ENCODE measurements at regions not wholly inside any gene's neighbourhood (a gene's known extent, or its start where the extent isn't known, plus 50 kb on each side); places are given as distances from the start of the nearest gene placed in this dataset.
"Not testable (repeated sequence)": the region's sequence is repeated elsewhere in the genome, so short reads cannot be mapped to it uniquely, and the experiment has no call there.

DNA sequence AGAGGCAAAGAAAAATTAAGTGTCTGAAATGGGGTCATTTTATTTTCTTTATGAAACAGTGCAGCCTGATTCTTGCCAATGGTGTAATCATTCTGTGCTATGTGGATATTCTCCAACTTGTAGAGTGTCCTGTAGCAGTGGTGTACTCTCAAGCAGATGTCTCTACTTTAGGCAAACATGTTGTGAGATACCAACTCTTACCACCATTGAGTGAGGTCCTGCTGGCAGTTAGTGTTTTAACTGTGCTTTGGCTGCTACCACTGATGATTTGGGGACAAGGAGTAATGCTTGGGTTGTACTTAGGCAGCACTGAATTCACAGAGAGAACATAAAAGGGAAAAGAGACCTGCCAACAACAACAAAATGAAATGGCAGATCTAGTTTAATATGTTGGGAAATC, 122.5 kb downstream of the APIP start:
- no peak for DNase-seq

DNA sequence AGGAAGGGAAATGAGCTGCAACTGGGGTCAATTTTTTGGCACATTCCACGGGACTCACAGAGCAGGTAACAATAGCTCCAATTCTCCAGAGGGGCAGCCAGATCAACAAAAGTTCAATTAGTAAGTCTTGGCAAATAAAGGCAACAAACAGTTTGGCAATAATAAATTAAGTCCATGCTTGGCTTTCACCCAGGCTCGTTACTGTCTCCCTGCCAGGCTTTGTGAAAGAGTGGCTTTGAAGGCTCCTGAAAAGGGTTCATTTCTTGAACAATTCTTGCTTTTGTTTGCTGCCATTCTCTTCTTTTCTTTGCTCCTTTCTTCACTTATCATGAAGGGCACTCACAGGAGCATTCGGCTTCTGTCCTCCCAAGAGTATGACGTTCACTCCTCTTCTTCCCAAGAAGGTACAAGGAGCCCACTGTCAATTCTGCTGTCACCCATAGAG, 123.3 kb downstream of the APIP start:
- DNase-seq, result no peak

DNA sequence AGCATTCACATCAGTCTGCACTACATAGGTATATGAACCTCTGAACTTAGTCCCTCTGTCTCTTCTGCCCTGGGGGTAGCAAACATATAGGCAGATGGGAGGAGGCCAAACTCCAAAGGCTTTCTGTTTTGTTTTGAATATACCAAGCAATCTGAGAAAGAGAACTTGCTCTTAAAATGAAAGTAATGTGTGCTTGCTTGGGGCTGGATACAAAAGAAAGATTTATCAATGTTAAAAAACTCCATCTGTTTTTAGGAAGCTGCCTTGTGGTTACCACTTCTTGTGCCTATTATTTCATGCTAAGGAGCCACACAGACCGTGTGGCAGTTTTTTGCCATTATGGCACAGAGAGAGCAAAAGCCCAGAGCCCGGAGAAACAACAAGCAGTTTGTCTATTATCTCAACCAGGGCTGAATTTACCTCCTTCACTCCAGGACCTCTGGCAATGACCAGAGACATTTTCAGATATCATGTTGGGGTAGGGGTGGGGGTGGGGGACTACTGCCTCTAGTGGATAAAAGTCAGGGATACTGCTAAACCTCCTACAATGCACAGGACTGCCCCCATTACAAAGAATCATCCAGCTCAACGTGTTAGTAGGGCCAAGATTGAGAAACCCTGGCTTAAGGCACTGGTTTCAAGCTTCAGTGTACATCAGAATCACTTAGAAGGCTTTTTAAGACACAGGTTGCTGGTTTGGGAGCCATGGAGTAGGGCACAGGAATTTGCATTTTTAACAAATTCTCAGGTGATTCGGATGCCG, 124.2 kb downstream of the APIP start:
- no peak for DNase-seq

DNA sequence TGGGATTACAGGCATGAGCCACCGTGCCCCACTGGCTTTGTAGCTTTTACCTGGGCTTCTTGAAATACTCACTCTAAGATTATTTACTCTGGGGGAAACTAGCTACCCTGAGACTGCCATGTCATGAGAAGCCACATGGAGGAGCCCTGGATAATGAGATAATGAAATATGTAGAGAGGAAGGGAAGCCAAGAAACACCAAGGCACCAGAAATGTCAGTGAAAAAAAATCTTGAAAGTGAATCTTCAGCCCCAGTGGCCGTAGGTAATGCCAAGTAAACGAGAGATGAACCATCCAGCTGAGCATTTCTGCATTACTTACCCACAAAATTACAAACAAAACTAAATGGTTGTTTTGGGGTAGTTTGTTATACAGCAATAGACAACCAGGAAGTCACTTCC, 125.6 kb downstream of the APIP start:
- DNase-seq, result peak; percentile 1

DNA sequence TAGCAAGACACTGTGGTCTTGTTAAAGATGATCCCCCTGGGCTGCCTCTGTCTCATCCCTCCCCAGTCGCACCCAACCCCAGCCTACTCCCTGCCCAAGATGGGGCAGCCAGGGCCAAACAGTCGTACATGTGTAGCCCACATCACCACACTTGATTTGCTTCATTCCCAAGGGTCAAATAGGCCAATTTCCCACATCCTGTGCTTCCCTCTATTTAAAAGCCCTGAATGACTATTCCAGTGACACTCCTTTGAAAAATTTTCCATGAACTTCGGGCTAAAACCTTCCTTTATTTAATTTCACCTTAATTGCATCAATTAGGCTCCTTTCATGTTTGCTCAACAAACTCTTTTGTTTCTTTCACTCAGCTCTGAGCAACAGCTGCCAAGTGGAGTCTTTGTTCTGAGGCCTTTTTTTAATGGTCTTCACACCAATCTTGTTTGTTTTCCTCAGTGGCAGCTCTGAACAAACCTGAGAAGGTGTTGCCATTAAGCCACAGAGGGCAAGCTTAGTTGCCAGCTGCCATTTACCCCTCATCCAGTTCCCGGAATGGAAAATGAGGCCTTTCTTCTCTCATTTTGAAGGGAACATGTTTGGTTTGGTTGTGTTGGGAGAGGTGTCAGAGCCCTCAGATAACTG, 126.9 kb downstream of the APIP start:
- DNase-seq, result no peak

DNA sequence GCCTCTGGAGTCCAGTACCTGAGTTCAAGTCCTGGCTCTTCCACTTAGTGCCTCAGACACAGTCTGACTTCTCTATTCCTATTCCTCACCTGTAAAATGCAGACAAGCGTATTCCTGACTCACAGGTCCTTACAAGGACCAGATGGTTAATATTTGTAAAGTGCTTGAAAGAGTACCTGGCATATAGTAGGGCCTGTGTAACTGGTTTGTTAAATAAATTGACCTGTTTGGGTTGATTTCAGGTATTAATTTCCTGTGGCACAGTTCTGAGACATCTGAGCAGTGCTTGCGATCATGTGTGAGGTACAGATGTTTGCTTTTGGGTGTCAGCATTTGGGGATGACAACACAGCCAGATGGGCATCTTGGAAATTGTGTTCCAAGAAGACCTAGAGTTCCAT, 127.5 kb downstream of the APIP start:
- no peak for DNase-seq

DNA sequence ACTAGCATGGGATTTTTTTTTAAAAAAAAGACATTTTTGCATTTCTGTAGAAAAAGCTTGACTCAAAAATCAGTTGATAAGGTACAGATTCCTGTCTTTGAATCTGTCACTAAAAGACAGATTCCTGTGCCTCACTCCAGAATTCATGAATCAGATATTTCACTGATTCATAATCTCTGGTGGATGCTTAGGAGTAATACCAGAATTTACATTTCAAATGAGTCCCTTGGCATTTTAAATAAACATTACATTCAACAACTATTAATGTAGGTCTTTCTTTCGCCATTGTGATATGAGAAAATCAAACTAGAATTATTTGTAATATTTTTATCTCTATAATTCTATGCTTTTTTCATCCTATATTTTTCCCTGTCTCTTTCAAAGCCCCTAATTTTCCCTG, 128.3 kb downstream of the APIP start:
- DNase-seq, result no peak

DNA sequence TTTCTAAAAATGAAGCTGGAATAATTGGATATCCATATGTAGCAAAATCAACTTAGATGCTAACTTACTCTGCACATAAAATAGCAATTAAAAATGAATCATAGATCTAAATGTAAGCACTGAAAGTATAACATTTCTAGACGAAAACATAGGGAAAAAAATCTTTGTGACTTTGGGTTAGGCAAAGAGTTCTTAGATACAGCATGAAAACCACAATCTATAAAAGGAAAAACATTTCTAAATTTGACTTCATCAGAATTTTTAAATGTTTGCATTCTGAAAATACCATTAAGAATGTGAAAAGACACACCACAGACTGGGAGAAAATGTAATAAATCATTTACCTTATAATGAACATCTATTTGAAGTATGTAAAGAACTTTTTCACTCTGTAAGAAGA, 128.8 kb downstream of the APIP start:
- DNase-seq, result no peak

DNA sequence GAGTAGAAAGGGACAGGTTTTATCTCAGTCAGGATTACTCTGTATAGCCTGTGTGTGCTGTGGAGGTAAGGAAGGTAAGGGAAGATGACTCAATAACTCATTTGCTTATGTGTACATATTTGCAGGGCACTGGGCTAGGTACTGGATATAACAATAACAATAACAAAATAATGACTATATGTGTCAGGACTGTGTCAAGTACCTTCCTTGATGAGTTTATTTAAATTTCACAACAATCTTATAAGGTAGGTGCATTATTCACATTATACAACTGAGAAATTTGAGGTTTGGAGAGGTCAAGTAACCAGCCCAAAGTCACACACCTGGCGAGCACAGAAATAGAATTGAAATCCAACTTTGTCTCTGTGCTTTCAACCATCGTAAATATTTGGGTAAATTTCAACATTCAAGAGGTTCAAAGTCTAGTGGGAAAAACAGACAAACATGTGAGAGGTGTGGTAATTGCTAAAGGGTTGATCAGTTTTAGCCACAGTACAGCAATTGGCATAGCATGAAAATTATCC, 131.8 kb downstream of the APIP start:
- no peak for DNase-seq

DNA sequence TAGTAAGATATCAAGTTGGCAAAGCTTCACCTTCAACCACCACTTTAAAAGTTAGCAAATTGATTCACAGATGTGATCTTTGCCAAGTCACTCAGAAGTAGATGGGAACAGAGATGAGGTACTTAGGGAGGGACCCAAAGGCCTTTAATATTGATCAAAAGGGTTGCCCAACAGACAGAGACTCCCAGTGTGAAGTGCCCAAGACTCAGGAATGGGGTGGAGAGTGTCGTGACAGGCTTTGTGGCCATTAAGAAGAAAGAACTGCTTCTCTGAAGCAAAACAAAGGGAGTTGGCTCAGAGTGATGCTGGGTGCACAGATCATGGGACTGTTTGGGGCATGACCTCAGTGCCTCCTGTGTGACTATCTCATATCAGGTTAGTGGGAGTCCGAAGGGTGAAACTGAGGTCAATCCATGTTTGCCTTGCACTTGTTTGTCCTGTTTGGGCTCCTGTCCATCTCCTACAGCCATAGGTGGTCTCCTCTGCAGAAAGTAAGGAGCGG, 132.3 kb downstream of the APIP start:
- DNase-seq, result no peak

DNA sequence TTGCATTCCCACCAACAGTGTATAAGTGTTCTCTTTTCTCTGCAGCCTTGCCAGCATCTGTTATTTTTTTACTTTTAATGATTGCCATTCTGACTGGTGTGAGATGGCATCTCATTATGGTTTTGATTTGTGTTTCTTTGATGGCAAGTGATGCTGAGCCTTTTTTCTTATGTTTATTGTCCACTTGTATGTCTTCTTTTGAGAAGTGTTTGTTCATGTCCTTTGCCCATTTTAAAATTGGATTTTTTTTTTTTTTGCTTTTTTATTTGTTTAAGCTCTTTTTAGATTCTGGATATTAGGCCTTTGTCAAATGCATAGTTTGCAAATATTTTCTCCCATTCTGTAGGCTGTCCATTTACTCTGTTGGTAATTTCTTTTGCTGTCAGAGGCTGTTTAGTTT, 134.4 kb downstream of the APIP start:
- DNase-seq, result not testable (repeated sequence)

DNA sequence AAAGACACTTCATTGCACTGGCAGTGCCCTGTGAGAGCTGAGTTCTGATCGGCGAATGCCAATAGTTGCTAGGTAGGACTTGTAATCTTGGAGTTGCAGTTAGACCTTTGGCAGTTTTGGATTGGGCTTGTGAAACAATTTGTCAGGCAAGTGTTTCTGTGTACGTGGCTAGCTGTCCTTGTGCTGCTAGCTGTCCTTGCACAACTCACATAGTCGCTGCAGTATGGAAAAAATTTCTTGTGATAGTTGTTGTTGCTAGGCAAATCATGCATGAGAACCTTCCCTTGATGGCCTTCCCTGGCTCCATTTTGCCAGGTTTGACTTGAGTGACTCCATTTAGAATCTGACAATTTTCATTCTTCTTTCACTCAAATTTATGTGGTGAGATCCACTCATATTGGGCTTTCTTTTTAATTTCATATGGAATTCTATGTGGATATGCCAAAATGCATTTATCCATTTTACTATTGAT, 140.7 kb downstream of the APIP start:
- DNase-seq, result no peak

DNA sequence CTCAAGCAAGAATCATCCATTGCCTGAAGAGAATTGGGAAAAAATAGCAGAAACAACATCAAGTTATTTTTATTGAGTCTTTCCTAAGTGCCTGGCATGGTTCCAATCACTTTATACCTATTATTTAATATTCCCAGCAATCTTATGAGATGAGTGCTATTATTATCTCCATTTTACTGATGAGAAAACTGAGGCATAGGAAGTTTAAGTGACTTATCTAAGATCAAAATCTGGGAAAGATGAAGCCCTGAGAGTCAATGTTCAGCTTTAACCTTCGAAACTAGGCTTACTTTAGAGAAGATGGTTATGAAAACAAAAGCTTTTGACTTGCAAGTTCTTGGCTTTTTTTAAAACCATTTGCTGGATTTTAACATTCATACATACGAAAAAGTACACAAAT, 141.6 kb downstream of the APIP start:
- DNase-seq, result no peak

DNA sequence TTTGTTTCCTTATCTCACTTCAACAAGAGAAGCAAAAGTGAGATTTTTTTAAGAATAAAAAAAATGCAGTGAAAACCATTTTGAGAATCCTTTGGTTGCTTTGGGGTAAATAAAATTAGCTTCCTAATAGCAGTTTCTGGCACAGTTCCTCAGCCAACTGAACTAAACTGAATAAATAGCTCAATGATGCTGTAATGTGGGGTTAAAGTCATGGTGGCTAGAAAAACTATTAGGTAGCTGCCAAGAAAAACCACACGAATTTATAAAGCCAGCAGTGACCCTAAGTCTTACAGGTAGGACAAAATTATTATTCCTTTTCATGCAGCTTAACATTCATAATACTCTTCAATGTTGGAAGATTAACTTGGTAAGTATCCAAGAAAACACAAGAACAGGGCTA, 142.4 kb downstream of the APIP start:
- DNase-seq, result no peak

DNA sequence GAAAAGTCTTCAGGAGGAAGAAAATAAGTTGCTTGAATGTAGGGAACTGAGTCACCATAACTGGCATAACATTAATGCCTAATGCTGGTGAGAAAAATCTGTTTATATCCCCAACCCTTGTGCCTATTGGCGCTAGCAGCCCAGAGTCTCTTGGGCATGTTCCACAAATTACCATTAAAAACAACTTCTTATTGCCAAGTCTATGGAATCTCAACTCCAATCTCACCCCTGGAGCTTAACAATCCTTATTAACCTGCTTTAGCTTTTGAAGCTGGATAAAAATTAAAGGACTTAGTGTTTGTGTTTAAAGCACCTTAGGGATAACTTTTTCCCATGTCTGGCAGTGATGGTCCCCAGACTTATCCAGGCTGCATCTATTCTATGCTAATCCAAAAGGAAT, 143.0 kb downstream of the APIP start:
- DNase-seq, result no peak

DNA sequence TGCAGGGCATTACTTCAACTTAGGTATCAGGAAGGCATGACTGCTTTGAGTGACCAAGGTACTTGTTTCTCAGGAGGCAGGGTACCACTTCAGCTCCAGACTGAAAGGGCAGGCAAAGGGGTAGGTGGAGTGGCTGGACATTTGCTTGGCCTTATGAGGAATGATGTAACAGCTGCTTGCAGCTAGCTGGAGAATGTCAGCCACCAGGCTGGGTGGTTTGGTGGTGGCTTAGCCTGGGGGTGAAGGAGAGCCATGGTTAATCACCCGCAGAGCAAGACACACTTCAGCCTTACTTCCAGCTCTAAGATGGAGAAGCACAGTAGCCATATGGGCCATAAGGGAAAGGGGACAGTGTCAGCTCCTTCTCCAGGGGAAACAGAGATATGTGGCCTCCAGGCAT, 146.1 kb downstream of the APIP start:
- no peak for DNase-seq

DNA sequence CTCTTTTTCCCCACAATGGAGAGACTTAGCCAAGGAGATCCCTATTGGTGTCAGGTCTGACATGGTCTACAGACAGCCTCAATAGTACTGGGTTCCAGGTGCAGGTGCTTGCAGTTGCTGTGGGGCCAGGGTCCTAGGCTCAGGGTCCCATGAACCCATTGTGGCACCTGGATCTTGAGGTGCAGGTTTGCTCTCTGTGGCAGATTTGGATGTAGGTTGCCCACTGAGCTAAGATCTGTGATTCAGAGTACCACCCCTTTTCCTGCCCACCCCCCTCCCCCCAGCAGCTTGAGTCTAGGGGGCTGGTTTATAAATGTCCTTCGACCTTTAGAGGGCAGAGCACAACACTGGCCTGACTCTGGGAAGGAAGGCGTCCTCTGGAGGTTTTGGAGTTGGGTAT, 147.0 kb downstream of the APIP start:
- DNase-seq, result no peak

DNA sequence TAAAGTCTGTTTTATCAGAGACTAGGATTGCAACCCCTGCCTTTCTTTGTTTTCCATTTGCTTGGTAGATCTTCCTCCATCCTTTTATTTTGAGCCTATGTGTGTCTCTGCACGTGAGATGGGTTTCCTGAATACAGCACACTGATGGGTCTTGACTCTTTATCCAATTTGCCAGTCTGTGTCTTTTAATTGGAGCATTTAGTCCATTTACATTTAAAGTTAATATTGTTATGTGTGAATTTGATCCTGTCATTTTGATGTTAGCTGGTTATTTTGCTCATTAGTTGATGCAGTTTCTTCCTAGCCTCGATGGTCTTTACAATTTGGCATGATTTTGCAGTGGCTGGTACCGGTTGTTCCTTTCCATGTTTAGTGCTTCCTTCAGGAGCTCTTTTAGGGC, 141.7 kb downstream of the EHF start:
- DNase-seq, result not testable (repeated sequence)

DNA sequence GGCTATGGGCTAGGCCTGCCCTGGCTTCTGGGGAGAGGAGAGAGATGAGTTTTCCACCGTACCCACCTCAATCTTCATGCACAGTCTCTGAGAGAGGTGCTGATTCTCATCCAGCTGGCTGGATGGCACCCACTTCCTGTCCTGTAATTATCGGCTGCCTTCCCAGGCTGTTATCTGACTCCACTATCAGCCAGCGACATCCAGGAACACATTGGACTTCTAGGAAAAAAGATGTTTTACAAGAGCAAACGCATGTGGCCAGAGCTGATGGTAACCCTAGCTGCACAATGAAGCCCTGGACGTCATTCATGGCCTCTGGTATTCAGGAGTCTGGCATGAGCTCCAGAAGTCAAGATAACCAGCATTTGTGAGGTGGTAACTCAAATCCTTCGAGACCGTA, 137.4 kb downstream of the EHF start:
- no peak for DNase-seq

DNA sequence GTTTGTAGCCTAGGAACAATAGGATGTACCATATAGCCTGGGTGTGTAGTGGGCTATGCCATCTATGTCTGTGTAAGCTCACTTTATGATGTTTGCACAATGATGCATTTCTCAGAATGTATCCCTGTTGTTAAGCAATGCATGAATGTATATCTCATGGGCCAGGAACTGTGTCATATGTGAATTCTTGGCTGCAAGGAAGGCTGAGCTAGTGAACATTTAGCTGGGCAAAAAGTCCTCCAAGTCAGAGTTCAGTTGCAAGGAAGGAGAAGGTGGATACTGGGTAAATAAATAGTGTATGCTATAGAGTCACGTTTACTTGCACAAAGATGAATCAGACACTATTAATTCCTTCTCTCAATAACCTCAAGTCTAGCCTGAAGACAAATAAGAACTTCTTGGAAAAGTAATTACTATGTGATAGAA, 136.1 kb downstream of the EHF start:
- no peak for DNase-seq

DNA sequence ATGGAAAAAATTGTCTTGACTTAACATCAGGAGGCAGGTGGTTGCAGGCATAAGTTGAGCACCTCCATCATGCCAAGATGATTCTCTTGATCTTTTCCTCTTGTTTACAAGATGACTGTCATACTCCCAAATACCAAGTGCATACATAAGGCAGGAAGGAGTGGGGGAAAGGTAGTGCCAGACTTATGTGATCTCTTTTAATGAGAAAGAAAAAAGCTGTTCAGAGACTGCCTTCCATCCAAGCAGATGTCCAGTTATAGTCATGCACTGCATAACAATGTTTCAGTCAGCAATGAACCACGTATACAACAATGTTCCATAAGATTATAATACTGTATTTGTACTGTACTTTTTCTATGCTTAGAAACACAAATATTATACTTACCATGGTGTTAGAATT, 135.7 kb downstream of the EHF start:
- no peak for DNase-seq

DNA sequence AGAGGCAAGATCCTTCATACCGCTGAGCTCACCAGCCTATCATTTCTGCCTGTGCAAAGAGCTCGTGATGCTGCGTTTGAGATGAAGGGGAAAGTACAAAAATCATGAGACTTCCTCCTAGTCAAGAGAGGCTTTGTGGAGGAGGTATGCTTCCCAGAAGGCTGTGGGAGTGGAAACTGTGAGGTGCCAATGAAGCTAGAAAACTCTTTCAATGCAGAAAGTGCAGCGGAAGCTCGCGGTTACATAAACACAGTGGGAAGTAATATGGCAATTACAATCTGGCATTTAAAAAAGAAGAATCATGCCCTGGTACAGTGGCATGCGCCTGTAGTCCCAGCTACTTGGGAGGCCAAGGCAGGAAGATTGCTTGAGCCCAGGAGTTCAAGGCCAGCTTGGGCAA, 134.8 kb downstream of the EHF start:
- no peak for DNase-seq

DNA sequence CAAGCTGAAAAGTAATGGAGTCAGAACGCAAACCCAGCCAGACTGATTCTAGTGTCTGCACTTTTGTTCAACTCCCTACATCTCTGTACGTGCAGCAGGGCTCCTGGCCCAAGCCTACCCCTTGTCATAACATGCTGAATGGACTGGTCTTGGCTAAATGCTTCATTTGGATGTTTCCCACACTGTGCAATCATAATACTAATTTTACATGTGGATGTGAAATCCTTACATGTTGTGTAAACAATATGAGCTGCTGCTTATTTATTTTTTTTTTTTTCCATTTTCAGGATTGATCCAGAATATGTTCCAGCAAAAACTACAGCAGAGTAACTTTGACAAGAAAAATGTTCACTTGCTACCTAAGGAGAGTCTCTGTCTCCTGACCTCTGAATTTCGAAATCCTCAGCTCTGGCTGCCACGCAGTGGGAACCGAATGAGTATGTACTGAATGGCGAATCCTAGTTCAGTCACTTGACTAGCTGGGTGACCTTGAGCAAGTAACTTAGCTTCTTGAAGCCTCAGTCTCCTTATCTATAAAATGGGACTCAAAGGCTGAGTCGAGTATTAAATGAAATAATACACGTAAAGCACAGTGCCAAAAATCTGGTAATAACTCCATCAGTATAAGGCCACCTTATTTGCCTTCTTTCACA, 133.4 kb downstream of the EHF start:
- DNase-seq, result no peak
